ENCODE measurements at regions not wholly inside any gene's neighbourhood (a gene's known extent, or its start where the extent isn't known, plus 50 kb on each side); places are given as distances from the start of the nearest gene placed in this dataset.

DNA sequence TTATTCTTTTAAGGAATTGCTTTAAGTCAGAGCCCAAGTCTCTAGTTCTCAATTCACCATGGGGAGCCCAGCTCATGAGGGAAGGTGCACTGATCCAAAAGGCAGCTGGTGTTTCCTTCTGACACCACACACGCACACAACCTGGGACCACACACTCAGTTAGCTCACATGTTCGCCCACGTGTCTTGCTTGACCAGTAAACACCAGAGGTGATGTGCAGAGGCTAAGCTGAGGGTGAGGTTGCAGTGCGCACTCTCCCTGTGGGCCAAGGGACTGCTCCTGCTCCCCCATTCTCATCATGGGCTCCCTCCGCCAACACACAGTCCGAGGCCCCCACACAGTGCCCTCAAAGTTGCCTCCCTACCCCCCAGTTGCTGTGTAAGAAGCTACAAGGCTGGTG lies 70.8 kb upstream of the BZW1 start:
- TF ChIP-seq, protein P1, sequence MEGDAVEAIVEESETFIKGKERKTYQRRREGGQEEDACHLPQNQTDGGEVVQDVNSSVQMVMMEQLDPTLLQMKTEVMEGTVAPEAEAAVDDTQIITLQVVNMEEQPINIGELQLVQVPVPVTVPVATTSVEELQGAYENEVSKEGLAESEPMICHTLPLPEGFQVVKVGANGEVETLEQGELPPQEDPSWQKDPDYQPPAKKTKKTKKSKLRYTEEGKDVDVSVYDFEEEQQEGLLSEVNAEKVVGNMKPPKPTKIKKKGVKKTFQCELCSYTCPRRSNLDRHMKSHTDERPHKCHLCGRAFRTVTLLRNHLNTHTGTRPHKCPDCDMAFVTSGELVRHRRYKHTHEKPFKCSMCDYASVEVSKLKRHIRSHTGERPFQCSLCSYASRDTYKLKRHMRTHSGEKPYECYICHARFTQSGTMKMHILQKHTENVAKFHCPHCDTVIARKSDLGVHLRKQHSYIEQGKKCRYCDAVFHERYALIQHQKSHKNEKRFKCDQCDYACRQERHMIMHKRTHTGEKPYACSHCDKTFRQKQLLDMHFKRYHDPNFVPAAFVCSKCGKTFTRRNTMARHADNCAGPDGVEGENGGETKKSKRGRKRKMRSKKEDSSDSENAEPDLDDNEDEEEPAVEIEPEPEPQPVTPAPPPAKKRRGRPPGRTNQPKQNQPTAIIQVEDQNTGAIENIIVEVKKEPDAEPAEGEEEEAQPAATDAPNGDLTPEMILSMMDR (conservative IDR thresholded peaks at IDR 0.05), result no peak
- TF ChIP-seq ZFX (IDR thresholded peaks at IDR 0.05), result no peak

Measured in C4-2B (cell line).